HepG2 (cell line): ENCODE measurements at regions not wholly inside any gene's neighbourhood (a gene's known extent, or its start where the extent isn't known, plus 50 kb on each side); places are given as distances from the start of the nearest gene placed in this dataset.

Experiments
- NFIB ChIP-seq: sonication (generic); formaldehyde crosslinking; IDR thresholded peaks from 2 replicates; pipeline ENCODE4 v1.9.0; 2021; ENCODE audit warnings: missing genetic modification reagents, mild to moderate bottlenecking, borderline replicate concordance
- RFX5 ChIP-seq: IDR thresholded peaks from 2 replicates; pipeline ENCODE4 v1.6.1; 2011; ENCODE audit warnings: low read depth, low read length, improper control_type of control experiment
- TP53 ChIP-seq: sonication (generic); formaldehyde crosslinking; conservative IDR thresholded peaks from 2 replicates; pipeline ENCODE4 v1.4.0; 2020; ENCODE audit warnings: missing genetic modification reagents
- ZNF737 ChIP-seq: sonication (generic); formaldehyde crosslinking; IDR thresholded peaks from 2 replicates; pipeline ENCODE4 v1.5.0; 2020; ENCODE audit warnings: missing genetic modification reagents, mild to moderate bottlenecking, borderline replicate concordance
- TF ChIP-seq, protein P1 (sequence below): sonication (generic); formaldehyde crosslinking; IDR thresholded peaks from 2 replicates; pipeline ENCODE4 v1.5.0; 2020; ENCODE audit warnings: mild to moderate bottlenecking, missing genetic modification reagents, moderate library complexity

DNA sequence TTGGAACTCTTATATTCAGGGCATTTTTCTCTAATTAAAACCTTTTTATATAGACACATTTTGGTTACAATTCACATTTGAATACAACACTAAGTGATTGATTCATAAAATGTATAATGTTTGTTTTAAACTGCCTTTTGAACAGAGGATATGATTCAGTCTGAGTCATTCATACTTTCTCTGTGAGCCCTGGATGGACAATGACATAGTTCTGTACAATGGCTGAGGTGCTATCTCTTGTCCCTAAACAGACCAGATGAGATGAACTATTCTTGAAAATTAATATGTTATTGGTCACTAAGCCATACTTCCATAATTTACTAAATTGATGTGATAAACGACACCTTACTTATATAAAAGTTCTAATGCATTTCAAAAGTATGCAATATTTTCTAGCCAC is 199.7 kb upstream of the ATXN7L3B start:
- TF ChIP-seq RFX5 (no peak), ZNF737 (CRISPR knock-in tag) (no peak), TP53 (CRISPR knock-in tag) (no peak), NFIB (CRISPR knock-in tag) (no peak)
- TF ChIP-seq, protein P1, sequence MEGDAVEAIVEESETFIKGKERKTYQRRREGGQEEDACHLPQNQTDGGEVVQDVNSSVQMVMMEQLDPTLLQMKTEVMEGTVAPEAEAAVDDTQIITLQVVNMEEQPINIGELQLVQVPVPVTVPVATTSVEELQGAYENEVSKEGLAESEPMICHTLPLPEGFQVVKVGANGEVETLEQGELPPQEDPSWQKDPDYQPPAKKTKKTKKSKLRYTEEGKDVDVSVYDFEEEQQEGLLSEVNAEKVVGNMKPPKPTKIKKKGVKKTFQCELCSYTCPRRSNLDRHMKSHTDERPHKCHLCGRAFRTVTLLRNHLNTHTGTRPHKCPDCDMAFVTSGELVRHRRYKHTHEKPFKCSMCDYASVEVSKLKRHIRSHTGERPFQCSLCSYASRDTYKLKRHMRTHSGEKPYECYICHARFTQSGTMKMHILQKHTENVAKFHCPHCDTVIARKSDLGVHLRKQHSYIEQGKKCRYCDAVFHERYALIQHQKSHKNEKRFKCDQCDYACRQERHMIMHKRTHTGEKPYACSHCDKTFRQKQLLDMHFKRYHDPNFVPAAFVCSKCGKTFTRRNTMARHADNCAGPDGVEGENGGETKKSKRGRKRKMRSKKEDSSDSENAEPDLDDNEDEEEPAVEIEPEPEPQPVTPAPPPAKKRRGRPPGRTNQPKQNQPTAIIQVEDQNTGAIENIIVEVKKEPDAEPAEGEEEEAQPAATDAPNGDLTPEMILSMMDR (CRISPR knock-in tag): no peak
